IMR-90 (cell line): ENCODE measurements at regions not wholly inside any gene's neighbourhood (a gene's known extent, or its start where the extent isn't known, plus 50 kb on each side); places are given as distances from the start of the nearest gene placed in this dataset.

Experiments
- ATAC-seq: fragments of 200-7000 bp; cut with Tn5 transposase; 2 replicates; pipeline ENCODE4 v1.9.1; 2020; ENCODE audit warnings: low read depth, mild to moderate bottlenecking, moderate library complexity
- BruUV-seq: library from RNA; stranded (reverse); fragments of 400-500 nt; replicated peaks from 2 replicates; lab custom pipeline; 2021; lab: Mats Ljungman, UMichigan
- CTCF ChIA-PET: fragments of 300-600 bp; formaldehyde crosslinking; extraction: SDS; loops from one replicate; lab custom pipeline; 2021; ENCODE audit warnings: antibody characterized with exemption; lab: Yijun Ruan, JAX
- POLR2A ChIA-PET: fragments of 300-600 bp; sonication (Branson Sonifier 250); formaldehyde crosslinking; loops from one replicate; lab custom pipeline; 2022; ENCODE audit warnings: antibody characterized with exemption; ENCODE audit not compliant: unreplicated experiment; lab: Charles Lee
- DNase-seq: peaks from one replicate; pipeline ENCODE4 v3.0.0; 2013
- H2AFZ ChIP-seq: replicated peaks from 2 replicates; pipeline ENCODE3; 2013; ENCODE audit warnings: low read length, mild to moderate bottlenecking; ENCODE audit not compliant: poor library complexity
- H2AK5ac ChIP-seq: 2 replicates; pipeline ENCODE4 v1.6.1; 2013; ENCODE audit warnings: low read depth, low read length, inconsistent platforms
- H2AK9ac ChIP-seq: replicated peaks from 2 replicates; pipeline ENCODE3; 2013; ENCODE audit warnings: mild to moderate bottlenecking, low read depth, low read length, moderate library complexity; ENCODE audit not compliant: poor library complexity
- H2BK120ac ChIP-seq: 2 replicates; pipeline ENCODE4 v1.6.1; 2013; ENCODE audit warnings: low read depth, low read length, inconsistent platforms
- H2BK15ac ChIP-seq: 3 replicates; pipeline ENCODE4 v1.6.1; 2013; ENCODE audit warnings: low read depth, low read length, inconsistent platforms
- H2BK20ac ChIP-seq: 2 replicates; pipeline ENCODE4 v1.6.1; 2013; ENCODE audit warnings: low read depth, mild to moderate bottlenecking, inconsistent platforms, low read length, moderate library complexity
- H2BK5ac ChIP-seq: 2 replicates; pipeline ENCODE4 v1.6.1; 2013; ENCODE audit warnings: mild to moderate bottlenecking, low read depth, low read length, inconsistent platforms; ENCODE audit not compliant: poor library complexity, severe bottlenecking
- H3K14ac ChIP-seq: replicated peaks from 2 replicates; pipeline ENCODE4 v1.6.1; 2013; ENCODE audit warnings: low read depth, low read length, inconsistent platforms
- H3K18ac ChIP-seq: 2 replicates; pipeline ENCODE4 v1.6.1; 2013; ENCODE audit warnings: low read depth, low read length, control low read depth
- H3K23ac ChIP-seq: 2 replicates; pipeline ENCODE4 v1.6.1; 2013; ENCODE audit warnings: low read depth, low read length, inconsistent platforms
- H3K27ac ChIP-seq: 2 replicates; pipeline ENCODE4 v1.5.1; 2013; ENCODE audit warnings: mild to moderate bottlenecking, control low read depth, low read length; ENCODE audit not compliant: insufficient read depth
- H3K27me3 ChIP-seq: 2 replicates; pipeline ENCODE4 v1.6.1; 2013; ENCODE audit warnings: low read length; ENCODE audit not compliant: control insufficient read depth, insufficient read depth
- H3K36me3 ChIP-seq: 2 replicates; pipeline ENCODE4 v1.6.1; 2013; ENCODE audit warnings: low read length, mixed read lengths; ENCODE audit not compliant: control insufficient read depth, insufficient read depth
- H3K4ac ChIP-seq: 2 replicates; pipeline ENCODE4 v1.6.1; 2013; ENCODE audit warnings: low read depth, low read length, inconsistent platforms
- H3K4me1 ChIP-seq: 2 replicates; pipeline ENCODE4 v1.6.1; 2013; ENCODE audit warnings: low read length, mixed read lengths; ENCODE audit not compliant: control insufficient read depth, insufficient read depth
- H3K4me2 ChIP-seq: 2 replicates; pipeline ENCODE4 v1.6.1; 2013; ENCODE audit warnings: low read depth, mild to moderate bottlenecking, control low read depth, low read length, moderate library complexity
- H3K4me3 ChIP-seq: 2 replicates; pipeline ENCODE4 v1.5.1; 2013; ENCODE audit warnings: low read depth, mild to moderate bottlenecking, control low read depth, low read length, moderate library complexity; ENCODE audit not compliant: insufficient read depth
- H3K56ac ChIP-seq: 2 replicates; pipeline ENCODE4 v1.6.1; 2013; ENCODE audit warnings: low read length, inconsistent platforms; ENCODE audit not compliant: insufficient read depth; ENCODE audit errors: extremely low read depth
- H3K79me1 ChIP-seq, 2 experiments: 2 replicates each; pipeline ENCODE4 v1.6.1; 2013; ENCODE audit warnings: low read length in 2 of 2, inconsistent platforms in 1 of 2, low read depth in 1 of 2
- H3K9ac ChIP-seq: 2 replicates; pipeline ENCODE4 v1.6.1; 2013; ENCODE audit warnings: low read depth, low read length, control low read depth
- H3K9me1 ChIP-seq: 2 replicates; pipeline ENCODE4 v1.6.1; 2013; ENCODE audit warnings: low read length, inconsistent platforms; ENCODE audit not compliant: insufficient read depth
- H3K9me3 ChIP-seq: 2 replicates; pipeline ENCODE4 v1.6.1; 2013; ENCODE audit warnings: low read length; ENCODE audit not compliant: control insufficient read depth, insufficient read depth
- H4K20me1 ChIP-seq: 2 replicates; pipeline ENCODE4 v1.6.1; 2013; ENCODE audit warnings: low read length, inconsistent platforms; ENCODE audit not compliant: insufficient read depth
- H4K5ac ChIP-seq: 2 replicates; pipeline ENCODE4 v1.6.1; 2013; ENCODE audit warnings: mild to moderate bottlenecking, low read depth, low read length, control low read depth
- H4K8ac ChIP-seq, 2 experiments: 2 replicates each; pipeline ENCODE4 v1.6.1; 2013; ENCODE audit warnings: low read depth in 2 of 2, low read length in 2 of 2, control low read depth in 1 of 2, inconsistent platforms in 1 of 2
- H4K91ac ChIP-seq: 2 replicates; pipeline ENCODE4 v1.6.1; 2013; ENCODE audit warnings: low read depth, low read length, inconsistent platforms; ENCODE audit not compliant: insufficient read depth
- BHLHE40 ChIP-seq: fragments of 150-350 bp; IDR thresholded peaks from 2 replicates; pipeline ENCODE4 v1.6.1; 2016; ENCODE audit warnings: mild to moderate bottlenecking, low read depth, low read length
- CEBPB ChIP-seq: IDR thresholded peaks from 2 replicates; pipeline ENCODE4 v1.6.1; 2012; ENCODE audit warnings: low read depth, low read length, improper control_type of control experiment
- CHD1 ChIP-seq: IDR thresholded peaks from 2 replicates; pipeline ENCODE4 v1.6.1; 2012; ENCODE audit warnings: low read depth, low read length, improper control_type of control experiment
- CTCF ChIP-seq: conservative IDR thresholded peaks from 2 replicates; pipeline ENCODE4 v1.5.1; 2012; ENCODE audit warnings: mild to moderate bottlenecking, low read depth, low read length, improper control_type of control experiment
- ELK1 ChIP-seq: fragments of 150-350 bp; IDR thresholded peaks from 2 replicates; pipeline ENCODE4 v1.6.1; 2016; ENCODE audit warnings: low read depth, mild to moderate bottlenecking, low read length, moderate library complexity, borderline replicate concordance
- FOS ChIP-seq: fragments of 150-350 bp; IDR thresholded peaks from 2 replicates; pipeline ENCODE4 v1.6.1; 2016; ENCODE audit warnings: low read depth, low read length
- MAFK ChIP-seq: IDR thresholded peaks from 2 replicates; pipeline ENCODE4 v1.6.1; 2012; ENCODE audit warnings: low read depth, low read length, improper control_type of control experiment
- MAZ ChIP-seq: IDR thresholded peaks from 2 replicates; pipeline ENCODE4 v1.6.1; 2012; ENCODE audit warnings: low read depth, mild to moderate bottlenecking, low read length, improper control_type of control experiment, moderate library complexity, borderline replicate concordance
- MXI1 ChIP-seq: IDR thresholded peaks from 2 replicates; pipeline ENCODE4 v1.6.1; 2012; ENCODE audit warnings: low read depth, mild to moderate bottlenecking, low read length, moderate library complexity, borderline replicate concordance
- NFE2L2 ChIP-seq: fragments of 150-350 bp; IDR thresholded peaks from 2 replicates; pipeline ENCODE4 v1.6.1; 2016; ENCODE audit warnings: low read depth, mild to moderate bottlenecking, low read length
- POLR2A ChIP-seq: IDR thresholded peaks from 2 replicates; pipeline ENCODE4 v1.6.1; 2012; ENCODE audit warnings: mild to moderate bottlenecking, low read depth, low read length
- RAD21 ChIP-seq: IDR thresholded peaks from 2 replicates; pipeline ENCODE4 v1.6.1; 2012; ENCODE audit warnings: low read length, improper control_type of control experiment
- RCOR1 ChIP-seq: IDR thresholded peaks from 2 replicates; pipeline ENCODE4 v1.6.1; 2012; ENCODE audit warnings: mild to moderate bottlenecking, low read length, improper control_type of control experiment; ENCODE audit not compliant: insufficient replicate concordance
- RFX5 ChIP-seq: IDR thresholded peaks from 2 replicates; pipeline ENCODE4 v1.8.0; 2012; ENCODE audit warnings: low read depth, mild to moderate bottlenecking, low read length, moderate library complexity
- SMC3 ChIP-seq: fragments of 150-350 bp; IDR thresholded peaks from 2 replicates; pipeline ENCODE4 v1.6.1; 2016; ENCODE audit warnings: low read depth, mild to moderate bottlenecking, antibody characterized with exemption, low read length, moderate library complexity
- dilution Hi-C: fragments of 300-500 bp; cut with HindIII; formaldehyde crosslinking; loops from one replicate; pipeline ENCODE4 v1.14.3; 2018; ENCODE audit warnings: low sequenced_read_pairs; ENCODE audit not compliant: unreplicated experiment
- in situ Hi-C: fragments of 300-500 bp; cut with MboI; formaldehyde crosslinking; loops from 3 replicates; pipeline ENCODE4 v1.14.3; 2019; ENCODE audit warnings: low sequenced_read_pairs, inconsistent platforms, mixed read lengths
- intact Hi-C: fragments of 100-400 bp; cut with micrococcal nuclease; formaldehyde crosslinking; loops from 2 replicates; pipeline ENCODE4 v1.10.0; 2022
- TF ChIP-seq, protein P1 (sequence below): fragments of 150-350 bp; IDR thresholded peaks from 2 replicates; pipeline ENCODE4 v1.6.1; 2017; ENCODE audit warnings: mild to moderate bottlenecking, antibody characterized with exemption, low read length, low read depth

- H2BK5ac ChIP-seq = no peak overlapping the region
- intact Hi-C loops = no loop called here
- no peak overlapping the region for H3K14ac ChIP-seq
- H4K8ac ChIP-seq = no peak overlapping the region
- dilution Hi-C loops = no loop called here
- no peak for DNase-seq
- no peaks in the 10 kb centered on the region for H3K36me3 ChIP-seq
- H3K27ac ChIP-seq = no peak overlapping the region
- ATAC-seq = no peak
- TF ChIP-seq CHD1 = no peak
- no peak for TF ChIP-seq SMC3
- no peak for TF ChIP-seq FOS
- TF ChIP-seq MXI1 = no peak
- no peak for TF ChIP-seq POLR2A
- no peak for TF ChIP-seq MAFK
- no peak for TF ChIP-seq MAZ
- TF ChIP-seq, protein P1, sequence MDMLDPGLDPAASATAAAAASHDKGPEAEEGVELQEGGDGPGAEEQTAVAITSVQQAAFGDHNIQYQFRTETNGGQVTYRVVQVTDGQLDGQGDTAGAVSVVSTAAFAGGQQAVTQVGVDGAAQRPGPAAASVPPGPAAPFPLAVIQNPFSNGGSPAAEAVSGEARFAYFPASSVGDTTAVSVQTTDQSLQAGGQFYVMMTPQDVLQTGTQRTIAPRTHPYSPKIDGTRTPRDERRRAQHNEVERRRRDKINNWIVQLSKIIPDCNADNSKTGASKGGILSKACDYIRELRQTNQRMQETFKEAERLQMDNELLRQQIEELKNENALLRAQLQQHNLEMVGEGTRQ = no peak
- no peak for TF ChIP-seq RFX5
- no peak for TF ChIP-seq RCOR1
- TF ChIP-seq NFE2L2 = no peak
- TF ChIP-seq RAD21 = no peak
- no peak for TF ChIP-seq CTCF
- no peak for TF ChIP-seq BHLHE40
- no peak for TF ChIP-seq CEBPB
- no peak for TF ChIP-seq ELK1
- no peaks in the 10 kb centered on the region for H4K20me1 ChIP-seq
- H4K91ac ChIP-seq = no peak overlapping the region
- no peaks in the 10 kb centered on the region for H3K9me3 ChIP-seq
- CTCF ChIA-PET = no interaction called here
- no peak overlapping the region for H2AFZ ChIP-seq
- H3K4ac ChIP-seq = no peak overlapping the region
- no peak overlapping the region for H2BK120ac ChIP-seq
- H3K4me3 ChIP-seq = no peak overlapping the region
- no peak overlapping the region for H3K9ac ChIP-seq
- no peak overlapping the region for H2AK9ac ChIP-seq
- H2BK20ac ChIP-seq = no peak overlapping the region
- H3K18ac ChIP-seq = no peak overlapping the region
- in situ Hi-C loops = no loop called here
- no peak overlapping the region for H2BK15ac ChIP-seq
- no peaks in the 10 kb centered on the region for H3K9me1 ChIP-seq
- H3K23ac ChIP-seq = no peak overlapping the region
- no peak overlapping the region for H3K56ac ChIP-seq
- H3K79me1 ChIP-seq = no peaks in the 10 kb centered on the region
- H2AK5ac ChIP-seq = no peak overlapping the region
- POLR2A ChIA-PET = no interaction called here
- no peaks in the 10 kb centered on the region for H3K4me1 ChIP-seq
- H3K27me3 ChIP-seq = no peaks in the 10 kb centered on the region
- no peak overlapping the region for H3K4me2 ChIP-seq
- BruUV-seq = no TSS peak
- H4K5ac ChIP-seq = no peak overlapping the region
Observed at GRCh38 chr1:209484429-209484828, 99.1 kb upstream of the CAMK1G start.
